CD4-positive, alpha-beta T cell treated with Interleukin-17A for 4 hours (primary cell): ENCODE measurements at regions not wholly inside any gene's neighbourhood (a gene's known extent, or its start where the extent isn't known, plus 50 kb on each side); places are given as distances from the start of the nearest gene placed in this dataset.

Experiments
- DNase-seq: peaks from one replicate; pipeline ENCODE4 v3.0.0-alpha.2; 2020; ENCODE audit warnings: mixed read lengths

DNA sequence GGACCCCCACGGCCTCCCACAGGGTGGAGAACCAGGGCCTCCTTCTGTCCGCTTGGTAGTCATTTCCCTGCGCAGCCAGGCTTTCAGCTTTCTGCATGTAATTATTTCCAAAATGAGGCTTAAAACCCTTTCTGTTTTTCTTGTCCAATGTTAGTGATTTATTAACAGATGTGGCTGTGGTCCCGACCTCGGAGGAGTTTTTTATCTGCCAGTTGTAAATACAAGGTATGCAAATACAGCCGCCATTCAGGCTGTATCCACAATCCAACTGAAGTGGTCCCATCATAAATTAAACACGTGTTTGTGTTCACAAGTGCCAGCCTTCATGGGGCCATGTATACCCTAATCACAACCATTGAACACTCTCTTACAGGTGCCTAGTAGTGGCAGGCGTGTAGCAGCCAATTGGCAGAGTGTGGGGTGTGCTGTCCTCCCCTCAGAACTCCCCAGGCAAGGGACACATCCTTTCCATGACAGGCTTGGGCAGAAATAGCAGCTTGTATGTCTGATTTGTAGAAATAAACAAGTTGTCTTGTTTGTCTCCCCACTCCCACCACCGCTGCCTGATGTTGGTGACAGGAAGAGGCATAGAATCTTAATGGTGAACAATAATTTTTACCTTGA is 251.3 kb upstream of the MKI67 start:
- DNase-seq = no peak

DNA sequence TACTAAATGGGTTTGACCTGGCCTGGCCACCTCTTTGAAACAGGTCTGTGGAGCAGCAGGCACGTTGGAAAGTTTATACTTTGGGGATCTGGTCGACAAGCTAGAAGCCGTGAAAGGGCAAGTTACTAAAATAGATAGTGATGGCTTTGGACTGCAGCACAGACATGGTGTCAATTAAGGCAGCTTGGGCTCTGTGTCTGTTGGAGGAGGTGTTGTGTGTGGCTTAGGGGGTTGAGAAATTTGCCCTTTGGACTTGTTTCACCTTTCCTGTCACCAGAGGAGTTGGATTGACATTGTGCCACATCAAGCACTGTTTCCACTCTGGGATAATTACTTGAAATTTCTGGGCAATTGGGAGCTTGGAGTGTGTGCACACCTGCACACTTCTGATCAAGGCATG is 251.8 kb upstream of the MKI67 start:
- DNase-seq = no peak

DNA sequence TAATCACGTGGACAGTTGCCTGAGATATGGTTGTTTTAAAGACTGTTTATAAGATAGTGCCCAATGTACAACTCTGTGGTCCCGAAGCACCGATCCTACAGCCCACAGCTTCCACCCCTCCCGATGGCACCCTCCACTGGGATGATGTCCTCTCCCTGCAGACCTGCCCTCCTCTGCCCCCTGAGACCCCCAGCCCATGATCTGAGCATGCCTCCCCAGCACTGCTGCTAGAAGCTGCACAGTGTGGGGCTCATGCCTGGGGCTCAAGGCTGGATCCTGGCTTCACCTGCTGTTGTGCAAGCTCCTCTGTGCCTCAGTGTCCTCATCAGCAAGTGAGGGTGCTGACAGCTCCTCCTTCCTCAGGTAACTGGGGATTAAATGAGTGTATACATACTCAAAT is 254.7 kb upstream of the MKI67 start:
- no peak for DNase-seq

GRCh38 chr10:128382225-128382624 is 256.0 kb upstream of the MKI67 start:
- no peak for DNase-seq

DNA sequence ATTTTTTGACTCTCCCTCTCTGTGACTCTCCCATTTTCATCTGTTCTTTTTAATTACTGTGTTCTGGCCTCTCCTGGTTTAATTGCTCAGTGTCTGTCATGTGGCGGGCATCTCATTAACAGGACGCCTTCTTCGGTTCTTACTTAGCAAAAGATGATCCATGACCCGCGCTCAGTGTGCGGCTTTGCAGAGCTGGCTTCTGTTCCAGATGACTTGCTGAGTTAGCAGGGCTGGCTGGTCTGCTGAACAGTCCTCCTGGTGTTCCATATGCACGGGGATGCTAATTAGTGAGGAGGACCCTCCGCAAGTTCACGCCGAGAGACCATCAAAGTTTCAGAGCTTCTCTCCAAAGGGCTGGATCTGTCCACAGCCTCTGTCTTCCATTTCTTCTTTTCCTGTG is 258.6 kb upstream of the MKI67 start:
- no peak for DNase-seq

DNA sequence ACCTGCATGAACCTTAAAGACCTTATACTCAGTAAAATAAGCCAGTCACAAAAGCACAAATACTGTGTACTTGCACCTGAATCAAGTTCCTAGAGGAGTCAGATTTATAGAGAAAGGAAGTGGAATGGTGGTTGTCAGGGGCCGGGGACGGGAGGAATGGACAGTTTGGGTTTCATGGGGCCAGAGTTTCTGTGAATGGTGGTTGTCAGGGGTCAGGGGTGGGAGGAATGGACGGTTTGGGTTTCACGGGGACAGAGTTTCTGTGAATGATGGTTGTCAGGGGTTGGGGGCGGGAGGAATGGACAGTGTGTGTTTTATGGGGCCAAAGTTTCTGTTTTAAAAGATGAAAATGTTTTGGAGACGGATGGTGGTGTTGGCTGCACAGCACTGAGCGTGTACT is 260.0 kb upstream of the MKI67 start:
- DNase-seq = no peak

DNA sequence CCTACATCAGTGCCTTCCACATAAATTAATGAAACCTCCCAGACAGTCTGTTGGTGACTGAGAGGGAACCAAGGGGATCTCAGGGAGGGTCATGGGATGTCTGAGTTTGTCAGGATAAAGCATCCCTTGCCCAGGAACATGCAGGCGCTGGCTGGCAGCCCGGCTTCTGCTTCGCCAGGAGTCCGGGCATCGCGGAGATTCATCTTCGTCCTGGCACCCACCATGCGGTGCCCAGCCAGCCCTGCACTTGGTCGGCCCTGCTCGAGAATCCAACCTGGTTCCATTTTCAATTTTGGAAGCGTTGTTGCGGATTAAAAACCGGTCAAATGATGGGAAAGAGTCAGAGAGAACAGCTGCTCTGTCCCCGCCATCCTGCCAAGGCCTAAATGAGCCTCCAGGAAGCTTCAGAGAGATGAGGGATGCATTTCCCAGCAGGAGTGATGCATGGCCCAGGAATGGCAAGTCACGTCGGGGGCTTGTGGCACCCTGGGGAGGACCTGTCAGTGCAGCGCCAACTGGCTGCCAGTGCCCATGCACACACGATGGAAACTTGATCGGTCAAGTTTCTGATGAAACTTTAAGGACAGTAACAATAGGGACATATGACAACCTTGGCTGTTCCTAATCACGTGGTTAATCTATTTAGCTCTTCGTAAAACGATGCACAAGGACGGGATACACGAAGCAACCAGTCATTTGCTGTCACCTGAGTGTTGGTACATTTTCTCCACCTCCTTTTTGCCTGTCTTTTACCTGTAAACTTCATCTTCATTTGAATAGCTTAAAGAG is 260.8 kb upstream of the MKI67 start:
- no peak for DNase-seq

- no peak for DNase-seq
Observed at GRCh38 chr10:128390596-128390995, 264.4 kb upstream of the MKI67 start.

DNA sequence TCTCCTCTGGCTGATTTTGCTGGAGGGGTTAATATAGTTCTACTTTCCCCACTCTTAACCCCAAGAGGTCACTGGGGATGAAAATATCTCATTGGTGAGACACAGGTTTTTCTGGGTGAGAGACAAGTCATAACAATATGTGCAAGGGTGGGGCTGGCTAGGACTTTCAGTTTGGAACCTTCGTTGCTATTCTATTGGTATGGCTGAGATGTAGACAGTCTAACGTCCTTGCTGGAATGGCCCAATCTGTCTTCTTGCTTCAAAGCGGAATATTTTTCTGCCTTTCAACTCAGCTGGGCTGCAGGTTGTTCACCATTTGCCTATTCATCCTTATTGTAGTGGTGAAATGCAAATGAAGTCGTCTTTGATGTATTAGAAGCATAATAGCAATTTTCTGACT is 267.3 kb upstream of the MKI67 start:
- no peak for DNase-seq

- no peak for DNase-seq
Observed at GRCh38 chr10:128398118-128398517, 271.9 kb upstream of the MKI67 start.

GRCh38 chr10:128398999-128399398 is 272.8 kb upstream of the MKI67 start:
- no peak for DNase-seq

- no peak for DNase-seq
Observed at GRCh38 chr10:128400564-128400963, 274.3 kb upstream of the MKI67 start.

GRCh38 chr10:128405450-128405849 is 279.2 kb upstream of the MKI67 start:
- no peak for DNase-seq

- DNase-seq = no peak
Observed at GRCh38 chr10:128411643-128412042, 285.4 kb upstream of the MKI67 start.

DNA sequence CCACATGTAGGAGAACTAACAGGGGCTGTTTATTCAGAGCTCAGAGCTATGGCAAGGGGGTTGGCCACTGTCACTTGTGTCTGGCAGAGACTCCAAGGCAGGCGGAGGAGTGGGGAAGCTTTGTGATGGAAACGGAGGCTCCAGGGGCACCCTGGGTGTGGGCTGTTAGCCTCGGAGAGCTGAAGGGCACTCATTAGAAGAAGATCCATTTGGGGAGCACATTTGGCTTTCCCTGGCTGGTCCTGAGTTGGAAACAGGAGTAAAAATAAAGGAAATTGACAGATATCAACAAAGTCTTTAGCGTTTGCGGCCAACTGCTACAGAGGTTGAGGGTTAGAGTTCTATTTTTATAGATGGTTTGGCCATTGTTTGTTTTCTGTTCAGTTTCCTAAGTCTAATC is 288.3 kb upstream of the MKI67 start:
- DNase-seq = no peak

DNA sequence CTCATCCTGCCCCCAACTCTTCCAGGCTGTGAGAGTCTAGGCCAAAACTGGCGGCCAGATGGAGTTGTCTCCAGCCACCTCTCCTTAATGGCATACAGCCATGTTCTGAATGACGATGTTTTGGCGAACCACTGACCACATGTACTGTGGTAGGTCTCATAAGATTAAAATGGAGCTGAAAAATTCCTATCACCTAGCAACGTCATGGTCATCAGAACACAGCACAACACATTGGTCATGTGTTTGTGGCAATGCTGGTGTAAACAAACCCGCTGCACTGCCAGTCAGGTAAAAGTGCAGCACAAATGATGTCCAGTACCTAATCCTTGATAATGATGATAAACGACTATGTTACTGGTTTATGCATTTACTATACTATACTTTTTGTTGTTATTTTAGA is 290.0 kb upstream of the MKI67 start:
- no peak for DNase-seq

- no peak for DNase-seq
Observed at GRCh38 chr10:128417826-128418225, 291.6 kb upstream of the MKI67 start.

DNA sequence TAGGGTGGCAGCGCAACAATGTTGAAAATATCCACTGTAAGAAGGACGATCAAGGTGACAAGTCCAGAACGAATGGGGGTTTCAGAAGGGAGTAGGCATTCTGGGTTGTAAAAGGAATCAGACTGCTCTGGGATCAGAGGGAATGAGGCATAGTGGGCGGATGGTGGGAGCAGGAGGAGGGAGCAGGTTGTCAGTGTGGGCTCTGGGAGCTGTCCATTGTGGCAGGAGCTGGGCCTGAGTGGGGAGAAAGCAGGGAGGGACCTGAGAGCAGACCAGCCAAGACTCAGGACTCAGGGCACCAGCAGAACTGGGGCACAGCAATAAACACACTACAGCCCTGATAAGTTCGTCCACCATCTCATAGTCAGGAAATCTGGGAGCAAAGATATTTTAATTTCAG is 292.6 kb upstream of the MKI67 start:
- DNase-seq = no peak

DNA sequence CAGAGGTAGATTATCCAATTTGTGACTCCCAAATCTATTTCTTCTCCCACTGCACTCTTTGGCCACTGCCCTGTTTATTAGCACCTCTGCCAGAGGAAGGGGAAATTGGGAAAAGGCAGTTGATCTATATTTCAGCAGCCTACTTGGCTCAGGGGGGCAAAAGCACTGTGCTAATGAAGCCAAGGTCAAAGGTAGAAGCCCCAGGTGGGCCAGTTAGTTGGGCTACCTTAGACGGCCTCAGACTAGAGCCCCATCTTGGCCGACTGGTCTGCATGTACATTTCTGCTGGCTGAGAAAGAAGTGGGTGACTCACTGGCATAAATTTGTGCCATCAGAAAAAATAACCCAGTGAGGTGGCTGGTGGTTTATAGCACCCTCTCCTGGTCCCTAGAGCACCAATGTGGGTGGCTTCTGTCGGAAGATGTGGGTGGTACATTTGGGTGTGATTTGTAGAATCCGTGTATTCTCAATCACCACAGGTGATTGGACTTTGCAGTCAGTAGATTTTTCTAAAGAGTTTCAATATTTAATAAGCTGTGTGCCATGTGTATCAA is 293.3 kb upstream of the MKI67 start:
- no peak for DNase-seq

- DNase-seq = no peak
Observed at GRCh38 chr10:128420623-128421022, 294.4 kb upstream of the MKI67 start.

GRCh38 chr10:128421371-128422160 is 295.3 kb upstream of the MKI67 start:
- no peak for DNase-seq

- DNase-seq = no peak
Observed at GRCh38 chr10:128422190-128422589, 296.0 kb upstream of the MKI67 start.

GRCh38 chr10:128422999-128423398 is 296.8 kb upstream of the MKI67 start:
- no peak for DNase-seq

- no peak for DNase-seq
Observed at GRCh38 chr10:128429321-128429720, 303.1 kb upstream of the MKI67 start.
